ENCODE measurements at regions not wholly inside any gene's neighbourhood (a gene's known extent, or its start where the extent isn't known, plus 50 kb on each side); places are given as distances from the start of the nearest gene placed in this dataset.

DNA sequence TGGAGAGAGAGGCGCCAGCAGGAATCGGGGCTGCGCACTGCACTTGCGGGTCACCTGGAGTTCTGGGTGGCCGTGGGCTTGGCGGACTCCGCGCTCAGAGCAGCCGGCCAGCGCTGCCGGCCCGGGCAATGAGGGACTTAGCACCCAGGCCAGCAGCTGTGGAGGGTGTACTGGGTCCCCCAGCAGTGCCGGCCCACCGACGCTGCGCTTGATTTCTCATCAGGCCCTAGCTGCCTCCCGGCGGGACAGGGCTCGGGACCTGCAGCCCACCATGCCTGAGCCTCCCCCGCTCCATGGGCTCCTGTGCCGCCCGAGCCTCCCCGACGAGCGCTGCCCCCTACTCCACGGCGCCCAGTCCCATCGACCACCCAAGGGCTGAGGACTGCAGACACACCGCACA lies 325.6 kb downstream of the ACTL7B start:
- TF ChIP-seq, protein P1, sequence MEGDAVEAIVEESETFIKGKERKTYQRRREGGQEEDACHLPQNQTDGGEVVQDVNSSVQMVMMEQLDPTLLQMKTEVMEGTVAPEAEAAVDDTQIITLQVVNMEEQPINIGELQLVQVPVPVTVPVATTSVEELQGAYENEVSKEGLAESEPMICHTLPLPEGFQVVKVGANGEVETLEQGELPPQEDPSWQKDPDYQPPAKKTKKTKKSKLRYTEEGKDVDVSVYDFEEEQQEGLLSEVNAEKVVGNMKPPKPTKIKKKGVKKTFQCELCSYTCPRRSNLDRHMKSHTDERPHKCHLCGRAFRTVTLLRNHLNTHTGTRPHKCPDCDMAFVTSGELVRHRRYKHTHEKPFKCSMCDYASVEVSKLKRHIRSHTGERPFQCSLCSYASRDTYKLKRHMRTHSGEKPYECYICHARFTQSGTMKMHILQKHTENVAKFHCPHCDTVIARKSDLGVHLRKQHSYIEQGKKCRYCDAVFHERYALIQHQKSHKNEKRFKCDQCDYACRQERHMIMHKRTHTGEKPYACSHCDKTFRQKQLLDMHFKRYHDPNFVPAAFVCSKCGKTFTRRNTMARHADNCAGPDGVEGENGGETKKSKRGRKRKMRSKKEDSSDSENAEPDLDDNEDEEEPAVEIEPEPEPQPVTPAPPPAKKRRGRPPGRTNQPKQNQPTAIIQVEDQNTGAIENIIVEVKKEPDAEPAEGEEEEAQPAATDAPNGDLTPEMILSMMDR (IDR thresholded peaks at IDR 0.05), result no peak
- TF ChIP-seq ZFX (IDR thresholded peaks at IDR 0.05; ENCODE audit: borderline replicate concordance), result no peak
- H3K27ac ChIP-seq, result no peak overlapping the region

DNA sequence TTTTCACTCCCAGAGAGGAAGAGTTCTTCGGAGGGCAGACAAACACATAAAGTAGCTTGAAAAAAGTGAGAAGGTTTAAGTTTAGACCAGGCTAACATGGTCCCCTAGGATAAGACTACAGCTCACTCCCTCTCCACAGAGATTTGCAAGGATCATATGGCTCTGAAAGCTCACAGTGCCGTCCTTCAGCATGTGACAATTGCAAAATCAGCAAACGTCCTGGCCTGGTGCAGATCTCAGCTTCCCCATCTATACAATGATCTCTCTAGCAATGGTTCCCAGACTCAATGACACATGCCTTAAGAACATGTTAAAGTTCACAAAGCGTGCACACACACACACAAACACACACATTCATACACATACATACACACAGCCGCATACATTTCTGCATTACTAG lies 327.6 kb downstream of the ACTL7B start:
- TF ChIP-seq, protein P1 (IDR thresholded peaks at IDR 0.05), result no peak
- TF ChIP-seq ZFX (IDR thresholded peaks at IDR 0.05; ENCODE audit: borderline replicate concordance), result no peak
- H3K27ac ChIP-seq, result no peak overlapping the region

- TF ChIP-seq, protein P1 (IDR thresholded peaks at IDR 0.05), result no peak
- TF ChIP-seq ZFX (IDR thresholded peaks at IDR 0.05; ENCODE audit: borderline replicate concordance), result no peak
- no peak overlapping the region for H3K27ac ChIP-seq
These were observed 329.3 kb downstream of the ACTL7B start for GRCh38 chr9:108526518-108526917.

- no peak for TF ChIP-seq ZFX (IDR thresholded peaks at IDR 0.05; ENCODE audit: borderline replicate concordance)
- TF ChIP-seq, protein P1 (IDR thresholded peaks at IDR 0.05), result no peak
- no peak overlapping the region for H3K27ac ChIP-seq
These were observed 330.6 kb downstream of the ACTL7B start for GRCh38 chr9:108525186-108525585.

DNA sequence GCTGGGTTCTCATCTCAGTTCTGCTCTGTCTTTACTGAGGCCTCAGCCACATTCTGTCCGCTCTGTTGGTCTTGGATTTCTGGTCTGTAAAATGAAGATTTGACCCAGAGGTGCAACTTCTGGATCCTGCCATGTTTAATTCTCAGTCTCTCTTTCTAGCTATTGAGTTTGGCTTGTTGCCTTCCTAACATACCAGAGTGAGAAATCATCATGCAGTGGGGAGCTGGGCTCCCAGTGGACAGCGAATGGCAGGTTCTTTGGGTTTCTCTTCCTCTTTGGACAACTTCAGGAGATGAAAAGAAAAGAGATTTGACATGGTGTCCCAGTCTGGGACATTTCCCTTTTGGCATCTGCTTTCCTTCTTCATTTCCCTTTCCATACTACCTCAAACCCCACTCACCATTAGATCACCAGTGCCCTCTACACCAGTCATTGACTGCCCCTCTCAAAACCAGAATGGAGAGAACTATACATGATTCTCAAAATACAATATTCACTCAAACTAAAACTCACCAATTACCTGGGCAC lies 334.7 kb downstream of the ACTL7B start:
- H3K27ac ChIP-seq, result no peak overlapping the region
- TF ChIP-seq ZFX (IDR thresholded peaks at IDR 0.05; ENCODE audit: borderline replicate concordance), result no peak
- TF ChIP-seq, protein P1 (IDR thresholded peaks at IDR 0.05), result no peak

DNA sequence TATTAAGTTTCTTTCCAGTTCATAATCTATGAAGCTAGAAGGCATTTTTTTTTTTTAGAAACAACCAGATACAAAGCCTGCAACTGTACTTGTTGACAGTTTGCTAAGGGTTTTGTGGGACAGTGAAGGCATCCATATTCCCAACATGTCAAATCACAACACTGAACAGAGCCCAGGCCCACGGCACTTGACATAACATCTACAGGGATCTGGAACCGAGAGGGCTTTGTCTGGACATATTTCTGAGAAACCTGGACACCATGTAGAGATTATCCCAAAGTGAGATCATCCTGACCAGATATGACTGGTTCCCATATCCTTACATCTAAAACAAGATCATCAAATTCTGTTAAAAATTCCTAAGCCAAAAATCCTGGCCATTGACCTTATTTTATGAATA lies 336.3 kb downstream of the ACTL7B start:
- no peak for TF ChIP-seq ZFX (IDR thresholded peaks at IDR 0.05; ENCODE audit: borderline replicate concordance)
- TF ChIP-seq, protein P1 (IDR thresholded peaks at IDR 0.05), result no peak

DNA sequence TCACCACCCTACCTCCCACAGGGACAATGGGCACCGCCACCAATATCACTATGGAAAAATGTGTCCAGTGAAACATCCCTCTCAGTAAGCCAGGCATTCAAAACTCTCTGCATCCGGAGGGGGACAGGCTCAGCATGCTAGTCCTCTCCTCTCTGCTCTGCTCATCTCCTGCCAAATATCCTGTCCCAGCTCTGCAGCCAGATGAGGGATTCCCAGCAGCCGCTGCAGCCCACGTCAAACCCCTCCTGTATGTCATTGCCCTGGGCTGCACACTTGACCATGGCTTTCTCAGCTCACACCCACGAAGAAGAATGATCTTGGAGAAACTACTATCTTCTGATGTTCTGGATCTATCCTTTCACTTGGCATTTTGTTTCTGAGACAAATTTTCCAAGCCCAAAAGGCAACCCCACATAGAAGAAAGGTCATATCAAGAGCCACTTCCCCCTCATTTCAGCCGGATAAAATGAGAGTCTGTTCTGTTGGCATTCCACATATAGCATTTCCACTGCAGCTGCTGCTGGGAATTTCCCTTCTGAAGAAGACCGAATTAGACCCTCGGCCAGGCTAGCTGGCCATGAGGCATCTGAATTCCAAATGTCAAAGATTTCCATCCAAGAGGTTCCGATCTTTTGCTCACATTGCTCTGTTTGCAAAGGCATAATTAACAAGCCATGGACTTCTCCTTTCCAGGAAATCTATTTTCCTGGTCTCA lies 338.0 kb downstream of the ACTL7B start:
- TF ChIP-seq ZFX (IDR thresholded peaks at IDR 0.05; ENCODE audit: borderline replicate concordance), result no peak
- TF ChIP-seq, protein P1 (IDR thresholded peaks at IDR 0.05), result no peak
- no peak overlapping the region for H3K27ac ChIP-seq

More for the DNA sequence above, 336.3 kb downstream of the ACTL7B start:
- no peak overlapping the region for H3K27ac ChIP-seq

All from 22Rv1 (cell line).